H1 (cell line): ENCODE measurements at regions not wholly inside any gene's neighbourhood (a gene's known extent, or its start where the extent isn't known, plus 50 kb on each side); places are given as distances from the start of the nearest gene placed in this dataset.

Experiments
- CEBPB ChIP-seq: IDR thresholded peaks from 2 replicates; pipeline ENCODE4 v1.6.1; 2012; ENCODE audit warnings: low read depth, low read length
- FOSL1 ChIP-seq: IDR thresholded peaks from 2 replicates; pipeline ENCODE4 v1.6.1; 2011; ENCODE audit warnings: mild to moderate bottlenecking, low read depth, low read length, moderate library complexity; ENCODE audit not compliant: insufficient read depth
- PHF8 ChIP-seq: fragments of 200-600 bp; sonication (generic); conservative IDR thresholded peaks from 2 replicates; pipeline ENCODE4 v1.7.1; 2012; ENCODE audit warnings: low read depth, mild to moderate bottlenecking, inconsistent platforms, low read length, moderate library complexity
- POLR2A ChIP-seq, 2 experiments: IDR thresholded peaks; 1 replicate in 1 of 2; 2 replicates in 1 of 2; pipeline ENCODE4 v1.6.1; 2011; ENCODE audit warnings: low read depth in 2 of 2, low read length in 2 of 2, mild to moderate bottlenecking in 2 of 2; ENCODE audit errors: control extremely low read depth in 1 of 2
- RBBP5 ChIP-seq: IDR thresholded peaks from 2 replicates; pipeline ENCODE4 v1.7.1; 2012; ENCODE audit warnings: low read depth, mild to moderate bottlenecking, inconsistent platforms, low read length, moderate library complexity, borderline replicate concordance

GRCh38 chr13:111549464-111549863 lies 229.0 kb downstream of the TEX29 start (continued):
- TF ChIP-seq POLR2A (IDR thresholded peaks at IDR 0.05; ENCODE audit: control extremely low read depth in 1 of 2, low read depth in 2 of 2, low read length in 2 of 2) (no peak), FOSL1 (no peak), CEBPB (no peak), RBBP5 (no peak), PHF8 (no peak)
